ENCODE measurements at regions not wholly inside any gene's neighbourhood (a gene's known extent, or its start where the extent isn't known, plus 50 kb on each side); places are given as distances from the start of the nearest gene placed in this dataset.
"Not testable (repeated sequence)": the region's sequence is repeated elsewhere in the genome, so short reads cannot be mapped to it uniquely, and the experiment has no call there.

DNA sequence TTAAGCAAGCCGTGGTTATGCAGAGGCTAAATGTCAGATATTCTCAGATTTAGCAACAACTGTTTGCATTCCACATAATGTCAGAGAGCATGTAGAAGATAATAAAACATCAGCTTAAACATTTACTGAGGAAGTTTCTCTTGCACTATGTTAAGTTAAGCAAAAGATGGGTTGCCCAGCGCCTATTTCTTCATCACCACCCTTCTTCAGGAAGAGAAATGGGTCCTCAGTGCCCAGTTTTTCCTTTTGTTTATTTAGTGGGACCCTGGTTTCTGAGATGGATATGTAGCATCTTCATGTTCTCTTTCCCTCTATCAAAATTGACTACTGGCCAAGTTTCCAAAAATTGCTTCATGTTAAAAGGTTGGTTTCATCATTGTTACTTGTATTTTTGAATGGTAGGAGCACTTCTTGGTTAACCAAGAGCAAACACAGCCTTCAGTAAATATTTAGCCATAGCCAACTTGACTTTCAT lies 356.8 kb downstream of the RFC3 start:
- no peak overlapping the region for H3K4me3 ChIP-seq (ENCODE audit: low read depth, low read length)
- TF ChIP-seq, protein P1, sequence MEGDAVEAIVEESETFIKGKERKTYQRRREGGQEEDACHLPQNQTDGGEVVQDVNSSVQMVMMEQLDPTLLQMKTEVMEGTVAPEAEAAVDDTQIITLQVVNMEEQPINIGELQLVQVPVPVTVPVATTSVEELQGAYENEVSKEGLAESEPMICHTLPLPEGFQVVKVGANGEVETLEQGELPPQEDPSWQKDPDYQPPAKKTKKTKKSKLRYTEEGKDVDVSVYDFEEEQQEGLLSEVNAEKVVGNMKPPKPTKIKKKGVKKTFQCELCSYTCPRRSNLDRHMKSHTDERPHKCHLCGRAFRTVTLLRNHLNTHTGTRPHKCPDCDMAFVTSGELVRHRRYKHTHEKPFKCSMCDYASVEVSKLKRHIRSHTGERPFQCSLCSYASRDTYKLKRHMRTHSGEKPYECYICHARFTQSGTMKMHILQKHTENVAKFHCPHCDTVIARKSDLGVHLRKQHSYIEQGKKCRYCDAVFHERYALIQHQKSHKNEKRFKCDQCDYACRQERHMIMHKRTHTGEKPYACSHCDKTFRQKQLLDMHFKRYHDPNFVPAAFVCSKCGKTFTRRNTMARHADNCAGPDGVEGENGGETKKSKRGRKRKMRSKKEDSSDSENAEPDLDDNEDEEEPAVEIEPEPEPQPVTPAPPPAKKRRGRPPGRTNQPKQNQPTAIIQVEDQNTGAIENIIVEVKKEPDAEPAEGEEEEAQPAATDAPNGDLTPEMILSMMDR (IDR thresholded peaks at IDR 0.05; ENCODE audit: low read depth, low read length, missing control alignments) = no peak
- no peak for DNase-seq (ENCODE audit: low read depth)

DNA sequence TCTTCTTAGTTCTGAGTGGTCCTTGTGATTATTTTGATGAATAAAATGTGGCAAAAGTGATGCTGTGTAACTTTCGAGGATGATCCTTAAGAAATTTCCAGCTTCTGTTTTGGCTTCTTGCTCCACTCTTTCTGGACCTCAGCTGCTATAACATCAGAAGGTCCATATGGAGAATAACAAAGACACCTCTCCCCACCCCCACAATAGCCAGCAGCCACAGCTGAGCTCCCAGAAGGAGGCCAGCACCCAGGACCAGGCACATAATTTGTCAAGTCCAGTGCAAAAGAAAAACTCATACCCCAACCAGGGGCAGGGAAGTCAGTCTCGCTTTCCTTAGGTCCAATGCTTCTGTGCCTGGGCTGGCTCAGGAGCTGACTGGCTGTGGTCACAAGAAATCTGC lies 357.6 kb downstream of the RFC3 start:
- TF ChIP-seq, protein P1 (IDR thresholded peaks at IDR 0.05; ENCODE audit: low read depth, low read length, missing control alignments) = no peak
- DNase-seq (ENCODE audit: low read depth) = no peak
- H3K4me3 ChIP-seq (ENCODE audit: low read depth, low read length) = no peak overlapping the region

DNA sequence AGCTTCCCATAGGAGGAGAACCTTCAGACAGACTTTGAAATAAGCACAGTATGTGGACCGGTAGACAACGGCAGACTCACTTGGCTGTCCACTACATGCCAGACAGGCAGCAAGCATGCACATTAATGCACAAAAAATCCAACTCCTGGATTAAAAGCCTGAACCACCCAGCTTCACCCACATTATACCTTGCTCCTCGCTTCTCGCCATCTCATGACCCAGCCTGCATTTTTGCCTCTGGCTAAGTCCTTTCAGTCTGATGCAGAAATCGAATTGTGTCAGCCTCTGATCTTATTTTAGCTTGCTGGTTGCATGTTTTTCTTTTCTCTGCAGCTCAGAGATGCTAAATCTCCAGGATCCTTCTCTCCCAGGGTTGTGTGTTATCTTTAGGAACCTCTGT lies 358.7 kb downstream of the RFC3 start:
- no peak for DNase-seq (ENCODE audit: low read depth)
- TF ChIP-seq, protein P1 (IDR thresholded peaks at IDR 0.05; ENCODE audit: low read depth, low read length, missing control alignments) = no peak
- no peak overlapping the region for H3K4me3 ChIP-seq (ENCODE audit: low read depth, low read length)

DNA sequence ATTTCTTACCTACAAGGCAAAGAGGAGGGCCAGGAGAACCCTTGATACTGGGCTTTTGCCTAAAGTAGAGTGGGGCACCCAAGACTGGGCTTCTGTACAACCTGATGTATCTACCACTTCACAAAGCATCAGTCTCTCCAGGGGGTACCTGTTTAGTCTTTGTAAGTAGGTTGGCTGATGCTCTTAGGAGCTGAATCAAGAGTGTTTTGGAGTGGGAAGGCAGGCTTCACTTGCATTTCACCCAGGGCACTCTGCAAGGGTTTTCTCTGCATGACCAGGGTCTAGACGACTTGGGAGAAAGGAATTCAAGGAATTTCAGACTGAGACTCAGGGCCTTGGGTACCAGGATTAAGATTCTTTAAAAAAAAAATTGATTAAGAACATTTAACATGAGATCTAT lies 361.5 kb downstream of the RFC3 start:
- no peak for DNase-seq (ENCODE audit: low read depth)
- no peak overlapping the region for H3K4me3 ChIP-seq (ENCODE audit: low read depth, low read length)
- TF ChIP-seq, protein P1 (IDR thresholded peaks at IDR 0.05; ENCODE audit: low read depth, low read length, missing control alignments) = no peak

DNA sequence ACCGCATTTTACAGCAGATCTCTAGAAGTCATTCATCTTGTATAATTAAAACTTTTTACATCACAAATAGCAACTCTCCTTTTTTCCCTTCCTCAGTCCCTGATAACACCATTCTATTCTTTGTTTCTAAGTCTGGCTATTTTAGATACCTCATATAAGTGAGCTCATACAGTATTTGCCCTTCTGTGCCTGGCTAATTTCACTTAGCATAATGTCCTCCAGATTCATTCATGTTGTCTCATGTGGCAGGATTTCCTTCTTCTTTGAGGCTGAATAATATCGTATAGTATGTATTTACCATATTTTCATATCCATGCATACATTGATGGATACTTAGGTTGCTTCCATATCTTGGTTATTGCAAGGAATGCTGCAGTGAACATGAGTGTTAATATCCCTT lies 362.0 kb downstream of the RFC3 start:
- H3K4me3 ChIP-seq (ENCODE audit: low read depth, low read length) = no peak overlapping the region
- DNase-seq (ENCODE audit: low read depth) = no peak
- TF ChIP-seq, protein P1 (IDR thresholded peaks at IDR 0.05; ENCODE audit: low read depth, low read length, missing control alignments) = no peak

DNA sequence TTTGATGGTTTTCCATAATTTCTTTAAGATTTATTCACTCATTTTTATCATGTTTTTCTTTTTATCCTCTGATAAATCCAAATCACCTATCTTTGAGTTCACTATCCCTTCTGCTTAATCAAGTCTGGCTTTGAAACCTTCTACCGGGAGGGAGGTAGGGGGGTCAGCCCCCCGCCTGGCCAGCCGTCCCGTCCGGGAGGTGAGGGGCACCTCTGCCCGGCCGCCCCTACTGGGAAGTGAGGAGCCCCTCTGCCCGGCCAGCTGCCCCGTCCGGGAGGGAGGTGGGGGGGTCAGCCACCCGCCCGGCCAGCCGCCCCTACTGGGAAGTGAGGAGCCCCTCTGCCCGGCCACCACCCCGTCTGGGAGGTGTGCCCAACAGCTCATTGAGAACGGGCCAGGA lies 363.3 kb downstream of the RFC3 start:
- DNase-seq (ENCODE audit: low read depth); H3K4me3 ChIP-seq (ENCODE audit: low read depth, low read length): not testable (repeated sequence)

DNA sequence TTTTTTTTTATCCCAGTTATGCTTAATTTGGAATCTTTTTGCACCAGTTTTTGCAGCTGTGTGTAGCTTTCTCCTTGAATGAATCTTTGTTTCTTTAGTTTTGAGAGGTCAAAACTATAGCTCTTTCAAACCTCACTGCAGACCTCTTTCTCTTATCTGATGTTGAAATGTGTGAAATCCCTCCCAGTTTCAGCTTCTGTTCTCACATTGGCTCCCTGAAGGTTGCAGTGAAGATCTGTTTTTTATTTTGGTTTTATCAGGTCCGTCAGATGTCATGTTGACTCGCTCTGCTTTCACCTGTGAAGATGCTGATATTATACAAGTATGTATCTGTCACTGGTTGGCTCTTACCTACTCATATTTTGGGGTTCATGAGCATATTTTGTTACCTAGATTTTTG lies 372.0 kb downstream of the RFC3 start:
- DNase-seq (ENCODE audit: low read depth) = no peak
- no peak overlapping the region for H3K4me3 ChIP-seq (ENCODE audit: low read depth, low read length)
- TF ChIP-seq, protein P1 (IDR thresholded peaks at IDR 0.05; ENCODE audit: low read depth, low read length, missing control alignments) = no peak

All from GM12864 (cell line).